ENCODE measurements at regions not wholly inside any gene's neighbourhood (a gene's known extent, or its start where the extent isn't known, plus 50 kb on each side); places are given as distances from the start of the nearest gene placed in this dataset.
"Not testable (repeated sequence)": the region's sequence is repeated elsewhere in the genome, so short reads cannot be mapped to it uniquely, and the experiment has no call there.

DNA sequence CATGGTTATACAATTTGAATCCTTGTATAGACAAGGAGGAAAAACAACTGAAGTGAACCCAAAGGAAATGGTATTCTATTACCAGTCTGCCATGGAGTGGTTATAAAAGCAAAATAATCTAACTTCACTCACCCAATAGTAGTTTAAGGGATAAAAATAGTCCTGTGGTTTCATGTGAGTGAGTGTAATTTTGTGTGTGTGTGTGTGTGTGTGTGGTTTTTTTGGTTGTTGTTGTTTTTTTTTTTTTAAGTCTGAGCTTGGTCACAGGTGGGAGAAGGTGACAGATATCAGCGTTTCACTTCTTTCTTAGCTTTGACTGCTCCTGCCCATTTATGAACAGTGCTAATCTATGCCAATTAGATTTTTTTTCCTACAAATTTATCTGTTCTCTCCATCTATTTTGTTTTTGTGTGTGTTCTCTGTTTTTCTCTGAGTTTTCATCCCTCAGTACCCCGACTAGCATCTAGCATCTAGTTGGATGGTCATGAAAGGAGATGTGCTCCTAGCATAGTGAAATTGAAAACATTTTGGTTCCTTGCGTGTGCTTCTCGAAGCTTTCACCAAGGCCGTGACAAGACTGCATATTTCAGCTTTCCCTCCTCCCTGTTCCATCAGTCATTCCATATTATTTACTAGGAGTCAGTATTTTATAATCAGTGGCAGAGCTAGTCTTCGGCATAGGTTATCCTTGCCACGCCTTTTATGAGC, 200.1 kb upstream of the DTNA start:
- H3K4me3 ChIP-seq (ENCODE audit: control insufficient read depth in 1 of 2, extremely low read depth in 1 of 2, low read length in 1 of 2) = no peak overlapping the region
- no peaks in the 10 kb centered on the region for H3K27me3 ChIP-seq (replicated peaks in 1 of 2; ENCODE audit: control insufficient read depth in 2 of 2, extremely low read depth in 1 of 2, insufficient read depth in 2 of 2, low read length in 1 of 2)
- H3K36me3 ChIP-seq (ENCODE audit: control insufficient read depth in 2 of 2, extremely low read depth in 1 of 2, insufficient read depth in 1 of 2, low read length in 1 of 2) = no peaks in the 10 kb centered on the region
- Mint-ChIP-seq H3K27me3 (no peaks in the 10 kb centered on the region), H3K27ac (no peak overlapping the region), H3K4me1 (no peaks in the 10 kb centered on the region), H3K9me3 (peaks cover 10 to 19% (median 14%) of the 10 kb centered on the region in 3 donors), H3K36me3 (no peaks in the 10 kb centered on the region), H3K4me3 (no peak overlapping the region)
- POLR2A ChIA-PET = interaction anchor here in 1 of 2 donors (0.6 kb wide), 1 partner anchor 15 kb away, joined by 5 read pairs; no protein-coding TSS in a partner anchor
- ATAC-seq (replicated peaks in 1 of 4) = no peak
- no peaks in the 10 kb centered on the region for H3K9me3 ChIP-seq
- DNase-seq = no peak
- no CpG with 5 or more reads among the region's 7 CpGs for WGBS (ENCODE audit: insufficient coverage)
- CTCF ChIA-PET = no interaction called here
- H3K27ac ChIP-seq (ENCODE audit: low read length) = no peak overlapping the region
- no peaks in the 10 kb centered on the region for H3K4me1 ChIP-seq (ENCODE audit: control insufficient read depth in 1 of 2, extremely low read depth in 1 of 2, insufficient read depth in 2 of 2, low read length in 2 of 2)

DNA sequence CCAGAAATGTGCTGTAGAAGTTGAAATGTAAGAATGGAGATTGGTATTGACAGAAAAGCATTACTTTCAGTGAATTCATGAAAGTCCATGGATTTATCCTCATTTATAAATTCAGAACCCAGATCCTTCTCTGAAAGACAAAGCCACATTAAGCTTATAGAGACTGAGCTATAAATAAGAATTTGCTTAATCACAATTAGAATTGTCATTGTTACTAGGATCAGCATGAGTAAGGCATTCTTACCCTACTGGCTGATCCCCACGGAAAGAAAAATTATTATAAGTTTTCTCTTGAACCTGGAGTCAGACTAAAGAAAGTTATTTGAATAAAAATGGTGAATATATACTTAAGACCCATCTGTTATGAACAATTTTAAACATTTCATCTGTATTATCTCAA, 199.2 kb upstream of the DTNA start:
- DNase-seq (no peak), ATAC-seq (replicated peaks in 1 of 4) (no peak)
- Mint-ChIP-seq H3K9me3 (peaks cover 13 to 18% (median 15%) of the 10 kb centered on the region in 3 donors), H3K36me3 (no peaks in the 10 kb centered on the region), H3K27me3 (no peaks in the 10 kb centered on the region), H3K27ac (no peak overlapping the region), H3K4me3 (no peak overlapping the region), H3K4me1 (no peaks in the 10 kb centered on the region)
- Histone ChIP-seq H3K9me3 (no peaks in the 10 kb centered on the region), H3K4me3 (ENCODE audit: control insufficient read depth in 1 of 2, extremely low read depth in 1 of 2, low read length in 1 of 2) (no peak overlapping the region), H3K27me3 (replicated peaks in 1 of 2; ENCODE audit: control insufficient read depth in 2 of 2, extremely low read depth in 1 of 2, insufficient read depth in 2 of 2, low read length in 1 of 2) (no peaks in the 10 kb centered on the region), H3K4me1 (ENCODE audit: control insufficient read depth in 1 of 2, extremely low read depth in 1 of 2, insufficient read depth in 2 of 2, low read length in 2 of 2) (no peaks in the 10 kb centered on the region), H3K36me3 (ENCODE audit: control insufficient read depth in 2 of 2, extremely low read depth in 1 of 2, insufficient read depth in 1 of 2, low read length in 1 of 2) (no peaks in the 10 kb centered on the region), H3K27ac (ENCODE audit: low read length) (no peak overlapping the region)
- no CpG with 5 or more reads among the region's 1 CpG for WGBS (ENCODE audit: insufficient coverage)
- CTCF ChIA-PET = no interaction called here
- POLR2A ChIA-PET = interaction anchor here in 1 of 2 donors (0.6 kb wide), 1 partner anchor 11 kb away, joined by 3 read pairs; no protein-coding TSS in a partner anchor

DNA sequence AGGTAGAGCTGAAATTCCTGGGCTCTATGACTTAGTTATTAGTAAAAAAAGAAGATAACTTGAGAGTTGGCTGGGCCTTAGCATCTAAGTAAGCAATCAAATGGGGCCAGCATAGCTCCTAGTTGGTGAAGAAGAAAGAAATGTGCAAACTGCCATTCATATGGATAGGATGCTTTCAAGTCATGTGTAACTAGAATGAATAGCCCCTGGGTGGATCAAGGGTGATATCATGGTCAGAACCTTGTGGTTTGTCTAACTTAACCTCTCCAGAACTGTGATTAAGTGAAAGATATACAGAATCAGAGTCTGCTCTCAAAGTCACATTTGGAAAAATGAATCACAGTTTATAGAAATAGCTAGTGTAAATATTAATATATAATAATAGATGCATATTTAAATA, 198.7 kb upstream of the DTNA start:
- CTCF ChIA-PET = no interaction called here
- POLR2A ChIA-PET = interaction anchor here in 1 of 2 donors (0.6 kb wide), 1 partner anchor 11 kb away, joined by 3 read pairs; no protein-coding TSS in a partner anchor
- H3K36me3 Mint-ChIP-seq = no peaks in the 10 kb centered on the region

DNA sequence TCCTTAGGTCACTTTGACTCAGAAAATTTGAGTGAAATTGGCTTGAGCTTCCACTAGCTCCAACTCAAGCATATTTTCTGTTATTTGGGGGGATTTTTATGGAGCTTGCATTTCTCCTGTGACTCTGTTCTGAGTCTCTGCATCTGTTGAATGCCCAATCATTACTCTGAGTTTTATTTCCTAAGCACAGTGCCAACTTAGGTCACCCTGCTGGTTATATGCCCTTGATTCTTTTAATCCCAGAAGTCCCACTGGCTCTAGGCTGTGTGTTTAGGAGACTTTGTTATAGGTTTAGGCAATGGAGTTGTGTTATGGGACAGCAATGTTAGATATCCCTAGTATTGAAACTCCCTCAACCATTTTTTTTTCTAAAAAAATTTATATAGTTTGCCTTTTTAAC, 198.2 kb upstream of the DTNA start:
- no peaks in the 10 kb centered on the region for H3K36me3 ChIP-seq (ENCODE audit: control insufficient read depth in 2 of 2, extremely low read depth in 1 of 2, insufficient read depth in 1 of 2, low read length in 1 of 2)
- Mint-ChIP-seq H3K36me3 (no peaks in the 10 kb centered on the region), H3K27me3 (no peaks in the 10 kb centered on the region), H3K27ac (no peak overlapping the region), H3K4me3 (no peak overlapping the region), H3K9me3 (peaks cover 18 to 24% (median 19%) of the 10 kb centered on the region in 3 donors), H3K4me1 (no peaks in the 10 kb centered on the region)
- H3K9me3 ChIP-seq = no peaks in the 10 kb centered on the region
- H3K4me3 ChIP-seq (ENCODE audit: control insufficient read depth in 1 of 2, extremely low read depth in 1 of 2, low read length in 1 of 2) = no peak overlapping the region
- ChIA-PET POLR2A (no interaction called here), CTCF (no interaction called here)
- H3K4me1 ChIP-seq (ENCODE audit: control insufficient read depth in 1 of 2, extremely low read depth in 1 of 2, insufficient read depth in 2 of 2, low read length in 2 of 2) = no peaks in the 10 kb centered on the region
- no peak overlapping the region for H3K27ac ChIP-seq (ENCODE audit: low read length)
- H3K27me3 ChIP-seq (replicated peaks in 1 of 2; ENCODE audit: control insufficient read depth in 2 of 2, extremely low read depth in 1 of 2, insufficient read depth in 2 of 2, low read length in 1 of 2) = no peaks in the 10 kb centered on the region
- no peak for ATAC-seq (replicated peaks in 1 of 4)
- DNase-seq = no peak

More for the DNA sequence above, 198.7 kb upstream of the DTNA start:
- H3K9me3 Mint-ChIP-seq = peaks cover 15 to 21% (median 16%) of the 10 kb centered on the region in 3 donors
- H3K4me1 Mint-ChIP-seq = no peaks in the 10 kb centered on the region
- no peak overlapping the region for H3K27ac Mint-ChIP-seq
- no peak overlapping the region for H3K4me3 ChIP-seq (ENCODE audit: control insufficient read depth in 1 of 2, extremely low read depth in 1 of 2, low read length in 1 of 2)
- DNase-seq (no peak), ATAC-seq (replicated peaks in 1 of 4) (no peak)
- no peaks in the 10 kb centered on the region for H3K9me3 ChIP-seq
- no peaks in the 10 kb centered on the region for H3K36me3 ChIP-seq (ENCODE audit: control insufficient read depth in 2 of 2, extremely low read depth in 1 of 2, insufficient read depth in 1 of 2, low read length in 1 of 2)
- H3K4me3 Mint-ChIP-seq = no peak overlapping the region
- no peaks in the 10 kb centered on the region for H3K27me3 ChIP-seq (replicated peaks in 1 of 2; ENCODE audit: control insufficient read depth in 2 of 2, extremely low read depth in 1 of 2, insufficient read depth in 2 of 2, low read length in 1 of 2)
- no peaks in the 10 kb centered on the region for H3K27me3 Mint-ChIP-seq
- H3K4me1 ChIP-seq (ENCODE audit: control insufficient read depth in 1 of 2, extremely low read depth in 1 of 2, insufficient read depth in 2 of 2, low read length in 2 of 2) = no peaks in the 10 kb centered on the region
- H3K27ac ChIP-seq (ENCODE audit: low read length) = no peak overlapping the region

DNA sequence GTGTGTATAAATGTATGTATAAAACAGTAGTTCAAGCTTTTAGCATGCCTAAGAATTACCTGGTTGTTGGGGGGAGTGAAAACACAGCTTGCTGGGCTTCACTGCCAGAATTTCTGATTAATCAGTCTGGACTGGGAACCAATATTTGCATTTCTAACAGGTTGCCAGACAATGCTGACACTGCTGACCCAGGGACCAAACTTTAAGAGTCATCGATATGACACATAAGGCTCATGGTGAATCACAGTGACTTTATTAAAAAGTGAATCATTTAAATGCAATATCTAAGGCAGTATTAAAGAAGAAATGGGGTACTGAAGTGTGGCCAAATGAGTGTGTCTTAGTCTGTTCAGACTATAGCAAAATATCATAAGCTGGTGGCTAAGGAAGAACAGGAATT, 195.9 kb upstream of the DTNA start:
- Mint-ChIP-seq H3K4me1 (no peaks in the 10 kb centered on the region), H3K36me3 (no peaks in the 10 kb centered on the region), H3K9me3 (peaks cover 17 to 28% (median 23%) of the 10 kb centered on the region in 3 donors), H3K4me3 (no peak overlapping the region), H3K27ac (no peak overlapping the region), H3K27me3 (no peaks in the 10 kb centered on the region)
- ChIA-PET CTCF (no interaction called here), POLR2A (no interaction called here)
- Histone ChIP-seq H3K4me3 (ENCODE audit: control insufficient read depth in 1 of 2, extremely low read depth in 1 of 2, low read length in 1 of 2) (no peak overlapping the region), H3K4me1 (ENCODE audit: control insufficient read depth in 1 of 2, extremely low read depth in 1 of 2, insufficient read depth in 2 of 2, low read length in 2 of 2) (no peaks in the 10 kb centered on the region), H3K9me3 (no peaks in the 10 kb centered on the region), H3K27me3 (replicated peaks in 1 of 2; ENCODE audit: control insufficient read depth in 2 of 2, extremely low read depth in 1 of 2, insufficient read depth in 2 of 2, low read length in 1 of 2) (no peaks in the 10 kb centered on the region), H3K27ac (ENCODE audit: low read length) (no peak overlapping the region), H3K36me3 (ENCODE audit: control insufficient read depth in 2 of 2, extremely low read depth in 1 of 2, insufficient read depth in 1 of 2, low read length in 1 of 2) (no peaks in the 10 kb centered on the region)
- DNase-seq (no peak), ATAC-seq (replicated peaks in 1 of 4) (no peak)
- no CpG with 5 or more reads among the region's 1 CpG for WGBS (ENCODE audit: insufficient coverage)

DNA sequence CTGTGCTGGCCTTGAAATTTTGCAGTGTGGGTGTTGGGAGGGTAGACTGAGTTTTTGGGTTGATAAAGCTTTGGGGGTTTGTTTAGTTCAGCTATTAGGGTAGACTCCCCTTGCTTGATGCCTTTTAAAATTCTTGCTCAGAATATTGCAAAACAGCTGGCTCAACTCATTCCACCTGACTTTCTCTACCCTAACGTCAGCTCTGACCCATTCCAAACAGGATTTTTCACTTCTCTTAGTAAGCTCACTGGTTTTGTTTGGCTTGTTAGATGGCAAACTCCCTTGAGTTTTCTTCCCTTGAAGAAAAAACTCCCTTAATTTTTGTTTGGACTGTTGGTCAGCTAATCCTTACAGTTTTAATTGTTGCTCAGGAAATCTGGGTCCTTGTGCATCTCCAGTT, 195.1 kb upstream of the DTNA start:
- ChIA-PET POLR2A (no interaction called here), CTCF (no interaction called here)
- no peaks in the 10 kb centered on the region for H3K36me3 ChIP-seq (ENCODE audit: control insufficient read depth in 2 of 2, extremely low read depth in 1 of 2, insufficient read depth in 1 of 2, low read length in 1 of 2)
- Mint-ChIP-seq H3K27me3 (no peaks in the 10 kb centered on the region), H3K4me3 (no peak overlapping the region), H3K9me3 (peaks cover 13 to 25% (median 23%) of the 10 kb centered on the region in 3 donors), H3K36me3 (no peaks in the 10 kb centered on the region), H3K4me1 (no peaks in the 10 kb centered on the region), H3K27ac (no peak overlapping the region)
- no peak for ATAC-seq (replicated peaks in 1 of 4)
- WGBS (ENCODE audit: insufficient coverage) = no CpG with 5 or more reads among the region's 1 CpG
- DNase-seq = no peak
- no peaks in the 10 kb centered on the region for H3K27me3 ChIP-seq (replicated peaks in 1 of 2; ENCODE audit: control insufficient read depth in 2 of 2, extremely low read depth in 1 of 2, insufficient read depth in 2 of 2, low read length in 1 of 2)
- no peak overlapping the region for H3K4me3 ChIP-seq (ENCODE audit: control insufficient read depth in 1 of 2, extremely low read depth in 1 of 2, low read length in 1 of 2)
- H3K27ac ChIP-seq (ENCODE audit: low read length) = no peak overlapping the region
- H3K4me1 ChIP-seq (ENCODE audit: control insufficient read depth in 1 of 2, extremely low read depth in 1 of 2, insufficient read depth in 2 of 2, low read length in 2 of 2) = no peaks in the 10 kb centered on the region
- H3K9me3 ChIP-seq = no peaks in the 10 kb centered on the region

DNA sequence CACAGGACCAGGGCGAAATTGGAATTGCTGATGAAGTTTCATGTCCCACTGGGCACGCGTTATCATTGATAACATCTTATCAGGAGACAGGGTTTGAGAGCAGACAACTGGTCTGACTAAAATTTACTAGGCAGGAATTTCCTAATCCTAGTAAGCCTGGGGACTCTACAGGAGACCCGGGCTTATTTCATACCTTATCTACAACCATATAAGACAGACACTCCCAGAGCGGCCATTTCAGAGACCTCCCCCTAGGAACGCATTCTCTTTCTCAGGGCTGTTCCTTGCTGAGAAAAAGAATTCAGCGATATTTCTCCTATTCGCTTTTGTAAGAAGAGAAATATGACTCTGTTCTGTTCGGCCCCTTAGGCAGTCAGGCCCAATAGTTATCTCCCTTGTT, 193.7 kb upstream of the DTNA start:
- DNase-seq; ATAC-seq (replicated peaks in 1 of 4); H3K36me3 Mint-ChIP-seq; H3K4me3 Mint-ChIP-seq; H3K36me3 ChIP-seq (ENCODE audit: control insufficient read depth in 2 of 2, extremely low read depth in 1 of 2, insufficient read depth in 1 of 2, low read length in 1 of 2); H3K27me3 Mint-ChIP-seq; H3K27me3 ChIP-seq (replicated peaks in 1 of 2; ENCODE audit: control insufficient read depth in 2 of 2, extremely low read depth in 1 of 2, insufficient read depth in 2 of 2, low read length in 1 of 2); POLR2A ChIA-PET; H3K4me1 Mint-ChIP-seq; H3K27ac Mint-ChIP-seq; CTCF ChIA-PET; H3K9me3 ChIP-seq; H3K4me3 ChIP-seq (ENCODE audit: control insufficient read depth in 1 of 2, extremely low read depth in 1 of 2, low read length in 1 of 2); H3K4me1 ChIP-seq (ENCODE audit: control insufficient read depth in 1 of 2, extremely low read depth in 1 of 2, insufficient read depth in 2 of 2, low read length in 2 of 2); H3K27ac ChIP-seq (ENCODE audit: low read length): not testable (repeated sequence)
- peaks cover 12 to 29% (median 20%) of the 10 kb centered on the region in 3 donors for H3K9me3 Mint-ChIP-seq
- WGBS (ENCODE audit: insufficient coverage) = 63% methylated on average over 1 of the region's 9 CpGs

Data from T-cell (primary cell).